ENCODE measurements at regions not wholly inside any gene's neighbourhood (a gene's known extent, or its start where the extent isn't known, plus 50 kb on each side); places are given as distances from the start of the nearest gene placed in this dataset.

DNA sequence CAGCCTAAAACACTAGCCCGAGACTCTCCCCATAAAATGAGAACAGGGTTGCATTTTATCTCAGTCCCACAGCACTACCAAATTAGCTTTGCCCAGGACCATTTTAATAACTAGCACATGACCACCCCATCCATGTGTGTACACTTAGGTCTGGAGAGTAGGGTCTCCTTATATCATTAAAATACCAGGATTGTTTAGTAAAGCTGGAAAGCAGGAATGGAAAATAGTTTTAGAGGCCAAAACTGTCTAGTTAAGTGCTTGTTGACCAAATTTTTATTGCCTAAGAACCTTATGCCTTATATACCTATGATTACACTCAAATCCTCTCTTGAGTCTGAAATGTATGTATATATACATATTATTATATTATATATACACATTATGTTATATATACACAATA is 608.4 kb downstream of the HDGFL1 start:
- no peak overlapping the region for H3K27ac ChIP-seq
- ATAC-seq: no peak
- intact Hi-C loops (cut with DNase I): no loop called here
- 50 to 53% methylated on average over 1 of the region's 1 CpG for WGBS, 2 donors
- no peaks in the 10 kb centered on the region for H3K27me3 ChIP-seq
- no peak for DNase-seq
- TF ChIP-seq, protein P1, sequence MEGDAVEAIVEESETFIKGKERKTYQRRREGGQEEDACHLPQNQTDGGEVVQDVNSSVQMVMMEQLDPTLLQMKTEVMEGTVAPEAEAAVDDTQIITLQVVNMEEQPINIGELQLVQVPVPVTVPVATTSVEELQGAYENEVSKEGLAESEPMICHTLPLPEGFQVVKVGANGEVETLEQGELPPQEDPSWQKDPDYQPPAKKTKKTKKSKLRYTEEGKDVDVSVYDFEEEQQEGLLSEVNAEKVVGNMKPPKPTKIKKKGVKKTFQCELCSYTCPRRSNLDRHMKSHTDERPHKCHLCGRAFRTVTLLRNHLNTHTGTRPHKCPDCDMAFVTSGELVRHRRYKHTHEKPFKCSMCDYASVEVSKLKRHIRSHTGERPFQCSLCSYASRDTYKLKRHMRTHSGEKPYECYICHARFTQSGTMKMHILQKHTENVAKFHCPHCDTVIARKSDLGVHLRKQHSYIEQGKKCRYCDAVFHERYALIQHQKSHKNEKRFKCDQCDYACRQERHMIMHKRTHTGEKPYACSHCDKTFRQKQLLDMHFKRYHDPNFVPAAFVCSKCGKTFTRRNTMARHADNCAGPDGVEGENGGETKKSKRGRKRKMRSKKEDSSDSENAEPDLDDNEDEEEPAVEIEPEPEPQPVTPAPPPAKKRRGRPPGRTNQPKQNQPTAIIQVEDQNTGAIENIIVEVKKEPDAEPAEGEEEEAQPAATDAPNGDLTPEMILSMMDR (IDR thresholded peaks at IDR 0.05): no peak
- H3K9me3 ChIP-seq: no peaks in the 10 kb centered on the region
- no peaks in the 10 kb centered on the region for H3K36me3 ChIP-seq
- peaks cover 0 to 14% (median 6%) of the 10 kb centered on the region in 9 donors for H3K4me1 ChIP-seq
- H3K4me3 ChIP-seq: no peak overlapping the region

DNA sequence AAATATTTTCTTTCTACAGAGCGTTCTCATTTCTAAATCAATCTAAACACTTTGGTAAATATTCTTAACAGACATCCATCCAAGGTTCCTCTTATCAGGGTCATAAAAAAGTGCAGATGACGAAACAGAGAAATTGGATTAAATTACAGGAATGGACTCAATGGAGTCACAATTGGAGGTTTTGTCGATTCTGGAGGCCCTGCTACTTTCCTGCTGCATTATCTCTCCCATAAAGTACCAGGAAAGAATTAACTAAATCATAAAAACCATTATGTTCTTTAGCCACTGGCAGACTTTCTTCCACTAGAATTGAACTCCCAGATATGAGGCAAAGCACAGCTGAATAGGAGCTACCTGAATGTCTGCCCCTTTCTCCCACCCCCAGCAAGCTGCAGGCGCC is 610.6 kb downstream of the HDGFL1 start:
- Histone ChIP-seq H3K27ac (peak overlapping the region in 4 of 10 donors; percentile 49 to 70 (median 67)), H3K36me3 (no peaks in the 10 kb centered on the region), H3K4me3 (no peak overlapping the region), H3K27me3 (no peaks in the 10 kb centered on the region), H3K4me1 (peaks cover 0 to 14% (median 6%) of the 10 kb centered on the region in 9 donors), H3K9me3 (no peaks in the 10 kb centered on the region)
- TF ChIP-seq, protein P1 (IDR thresholded peaks at IDR 0.05): no peak
- 95% methylated on average over 4 of the region's 4 CpGs for WGBS, 2 donors
- DNase-seq (no peak), ATAC-seq (no peak)
- intact Hi-C loops (cut with DNase I): no loop called here

DNA sequence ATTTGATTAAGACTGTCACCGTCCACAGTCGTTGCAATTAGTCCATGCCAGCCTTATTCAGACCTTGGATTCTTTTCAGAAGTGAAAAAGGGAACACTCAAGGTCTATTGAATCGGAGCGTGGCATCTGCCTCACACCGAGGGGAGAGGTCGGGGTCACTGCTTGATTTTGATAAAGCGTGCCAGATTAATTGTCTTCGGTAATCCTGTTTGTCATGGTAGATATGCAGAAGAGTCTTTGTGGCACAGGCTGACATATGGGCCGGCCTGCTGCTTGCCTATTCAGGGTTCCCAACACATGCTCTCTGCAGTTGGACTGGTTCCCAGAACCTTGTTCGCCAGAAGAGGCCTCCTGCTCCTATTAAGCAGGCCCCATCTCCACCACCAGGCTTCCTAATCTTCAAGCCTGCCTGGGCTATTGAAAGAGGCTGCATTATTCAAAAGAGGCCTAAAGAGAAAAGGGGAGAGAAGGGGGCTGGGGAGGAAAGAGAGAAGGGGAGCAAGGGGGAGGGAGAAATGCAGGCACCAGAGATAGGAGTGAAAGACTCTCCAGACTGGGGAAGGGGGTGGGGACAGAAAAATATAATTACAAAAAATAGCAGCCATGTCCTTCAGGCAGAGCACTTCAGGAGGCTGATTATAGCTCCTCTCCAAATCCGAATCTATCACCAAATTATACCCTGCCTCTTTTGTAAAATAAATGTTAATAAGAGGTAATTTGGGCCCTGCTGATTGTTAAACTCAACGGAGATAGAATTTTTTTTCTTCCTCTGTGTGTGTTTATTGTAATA is 611.3 kb downstream of the HDGFL1 start:
- Histone ChIP-seq H3K27ac (peak overlapping the region in 8 of 10 donors; percentile 31 to 70 (median 60)), H3K9me3 (no peaks in the 10 kb centered on the region), H3K4me3 (no peak overlapping the region), H3K4me1 (peaks cover 0 to 14% (median 6%) of the 10 kb centered on the region in 9 donors), H3K36me3 (no peaks in the 10 kb centered on the region), H3K27me3 (no peaks in the 10 kb centered on the region)
- DNase-seq (peak; percentile 48 to 82), ATAC-seq (peak; percentile 93 to 99 (median 98))
- TF ChIP-seq, protein P1 (IDR thresholded peaks at IDR 0.05): peak in 3 of 9 donors; percentile 10 to 43 (median 22)
- intact Hi-C loops (cut with DNase I): no loop called here
- 30 to 45% methylated on average over 12 of the region's 12 CpGs for WGBS, 2 donors

DNA sequence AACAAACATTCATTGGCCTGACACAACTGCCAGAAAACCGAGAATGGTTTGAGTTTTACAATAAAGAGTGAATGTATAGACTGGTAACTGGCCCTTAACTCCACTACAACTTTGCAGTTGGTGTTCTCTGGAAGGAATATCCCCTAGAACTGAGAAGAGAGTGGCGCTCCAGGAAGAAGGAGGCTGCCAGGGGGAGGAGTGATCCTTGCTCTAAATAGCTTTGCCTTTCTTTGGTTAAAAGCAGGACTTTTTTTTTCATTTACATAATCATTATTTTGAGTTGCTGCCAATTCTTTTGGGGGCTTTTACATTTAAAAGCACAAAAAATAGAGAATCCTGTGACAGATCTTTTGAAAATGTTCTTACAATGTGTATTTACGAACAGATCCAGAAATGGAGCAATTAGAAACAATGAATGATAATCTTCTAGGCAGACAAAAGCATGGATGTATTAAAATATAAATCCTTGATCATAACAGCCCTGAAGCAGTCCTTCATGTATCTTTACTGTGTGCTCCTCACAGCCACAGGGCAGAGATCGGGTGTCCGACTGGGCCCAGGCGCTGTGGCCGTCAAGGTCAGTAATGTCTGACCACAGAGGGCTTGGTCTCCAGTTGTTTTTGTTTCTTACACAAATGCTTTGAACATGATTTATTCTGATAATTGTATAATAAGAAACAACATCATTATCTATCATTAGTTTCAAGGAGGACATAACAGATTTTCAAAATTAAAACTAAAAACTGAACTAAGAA is 612.2 kb downstream of the HDGFL1 start:
- WGBS, 2 donors: 89 to 93% methylated on average over 7 of the region's 7 CpGs
- intact Hi-C loops (cut with DNase I): no loop called here
- H3K4me3 ChIP-seq: no peak overlapping the region
- H3K27me3 ChIP-seq: no peaks in the 10 kb centered on the region
- DNase-seq (no peak), ATAC-seq (no peak)
- TF ChIP-seq, protein P1 (IDR thresholded peaks at IDR 0.05): no peak
- H3K36me3 ChIP-seq: no peaks in the 10 kb centered on the region
- no peaks in the 10 kb centered on the region for H3K9me3 ChIP-seq
- peak overlapping the region in 8 of 10 donors; percentile 31 to 70 (median 52) for H3K27ac ChIP-seq
- peaks cover 0 to 14% (median 6%) of the 10 kb centered on the region in 9 donors for H3K4me1 ChIP-seq
